ENCODE measurements at regions not wholly inside any gene's neighbourhood (a gene's known extent, or its start where the extent isn't known, plus 50 kb on each side); places are given as distances from the start of the nearest gene placed in this dataset.

GRCh38 chr9:86997156-86997555 lies 49.9 kb upstream of the GAS1 start:
- DNase-seq (ENCODE audit: extremely low spot score) = no peak
- Histone ChIP-seq H3K27ac (ENCODE audit: low read depth) (no peak overlapping the region), H3K4me3 (ENCODE audit: low read depth, low read length) (no peak overlapping the region), H3K4me1 (ENCODE audit: insufficient read depth) (no peaks in the 10 kb centered on the region), H3K36me3 (ENCODE audit: insufficient read depth) (no peaks in the 10 kb centered on the region)
- whole genome bisulfite sequencing = 48% methylated on average over 2 of the region's 2 CpGs

GRCh38 chr9:86997951-86998350 lies 50.6 kb upstream of the GAS1 start:
- Histone ChIP-seq H3K4me3 (ENCODE audit: low read depth, low read length) (no peak overlapping the region), H3K27ac (ENCODE audit: low read depth) (no peak overlapping the region), H3K4me1 (ENCODE audit: insufficient read depth) (no peaks in the 10 kb centered on the region), H3K36me3 (ENCODE audit: insufficient read depth) (no peaks in the 10 kb centered on the region)
- no peak for DNase-seq (ENCODE audit: extremely low spot score)
- 74% methylated on average over 2 of the region's 2 CpGs for WGBS

GRCh38 chr9:87002517-87002916 lies 55.2 kb upstream of the GAS1 start:
- Histone ChIP-seq H3K4me3 (ENCODE audit: low read depth, low read length) (no peak overlapping the region), H3K36me3 (ENCODE audit: insufficient read depth) (no peaks in the 10 kb centered on the region), H3K4me1 (ENCODE audit: insufficient read depth) (no peaks in the 10 kb centered on the region), H3K27ac (ENCODE audit: low read depth) (no peak overlapping the region)
- no peak for DNase-seq (ENCODE audit: extremely low spot score)
- WGBS = 98% methylated on average over 2 of the region's 2 CpGs

GRCh38 chr9:87004016-87004415 lies 56.7 kb upstream of the GAS1 start:
- Histone ChIP-seq H3K27ac (ENCODE audit: low read depth) (no peak overlapping the region), H3K36me3 (ENCODE audit: insufficient read depth) (no peaks in the 10 kb centered on the region), H3K4me3 (ENCODE audit: low read depth, low read length) (no peak overlapping the region), H3K4me1 (ENCODE audit: insufficient read depth) (no peaks in the 10 kb centered on the region)
- DNase-seq (ENCODE audit: extremely low spot score) = no peak

- DNase-seq (ENCODE audit: extremely low spot score) = no peak
- Histone ChIP-seq H3K27ac (ENCODE audit: low read depth) (no peak overlapping the region), H3K4me1 (ENCODE audit: insufficient read depth) (no peaks in the 10 kb centered on the region), H3K4me3 (ENCODE audit: low read depth, low read length) (no peak overlapping the region), H3K36me3 (ENCODE audit: insufficient read depth) (no peaks in the 10 kb centered on the region)
- 90% methylated on average over 4 of the region's 4 CpGs for WGBS
These were observed 59.6 kb upstream of the GAS1 start for GRCh38 chr9:87006956-87007355.

GRCh38 chr9:87007711-87008366 lies 60.5 kb upstream of the GAS1 start:
- H3K4me3 ChIP-seq (ENCODE audit: low read depth, low read length) = no peak overlapping the region
- 54% methylated on average over 4 of the region's 4 CpGs for WGBS
- no peak overlapping the region for H3K27ac ChIP-seq (ENCODE audit: low read depth)
- H3K4me1 ChIP-seq (ENCODE audit: insufficient read depth) = no peaks in the 10 kb centered on the region
- no peaks in the 10 kb centered on the region for H3K36me3 ChIP-seq (ENCODE audit: insufficient read depth)
- DNase-seq (ENCODE audit: extremely low spot score) = no peak

- Histone ChIP-seq H3K4me1 (ENCODE audit: insufficient read depth) (no peaks in the 10 kb centered on the region), H3K4me3 (ENCODE audit: low read depth, low read length) (no peak overlapping the region), H3K27ac (ENCODE audit: low read depth) (no peak overlapping the region), H3K36me3 (ENCODE audit: insufficient read depth) (no peaks in the 10 kb centered on the region)
- 70% methylated on average over 4 of the region's 4 CpGs for WGBS
- DNase-seq (ENCODE audit: extremely low spot score) = no peak
These were observed 61.4 kb upstream of the GAS1 start for GRCh38 chr9:87008667-87009066.

GRCh38 chr9:87010626-87011025 lies 63.3 kb upstream of the GAS1 start:
- no peak overlapping the region for H3K4me3 ChIP-seq (ENCODE audit: low read depth, low read length)
- no peak overlapping the region for H3K27ac ChIP-seq (ENCODE audit: low read depth)
- no peaks in the 10 kb centered on the region for H3K36me3 ChIP-seq (ENCODE audit: insufficient read depth)
- WGBS = 89% methylated on average over 3 of the region's 3 CpGs
- DNase-seq (ENCODE audit: extremely low spot score) = no peak
- H3K4me1 ChIP-seq (ENCODE audit: insufficient read depth) = no peaks in the 10 kb centered on the region

GRCh38 chr9:87011551-87011950 lies 64.2 kb upstream of the GAS1 start:
- no peak for DNase-seq (ENCODE audit: extremely low spot score)
- no peak overlapping the region for H3K27ac ChIP-seq (ENCODE audit: low read depth)
- H3K4me3 ChIP-seq (ENCODE audit: low read depth, low read length) = no peak overlapping the region
- no peaks in the 10 kb centered on the region for H3K4me1 ChIP-seq (ENCODE audit: insufficient read depth)
- WGBS = 96% methylated on average over 22 of the region's 22 CpGs
- no peaks in the 10 kb centered on the region for H3K36me3 ChIP-seq (ENCODE audit: insufficient read depth)

- Histone ChIP-seq H3K27ac (ENCODE audit: low read depth) (no peak overlapping the region), H3K4me3 (ENCODE audit: low read depth, low read length) (no peak overlapping the region), H3K4me1 (ENCODE audit: insufficient read depth) (no peaks in the 10 kb centered on the region), H3K36me3 (ENCODE audit: insufficient read depth) (no peaks in the 10 kb centered on the region)
- WGBS = 93% methylated on average over 3 of the region's 3 CpGs
- no peak for DNase-seq (ENCODE audit: extremely low spot score)
These were observed 66.2 kb upstream of the GAS1 start for GRCh38 chr9:87013490-87013889.

GRCh38 chr9:87014436-87014835 lies 67.1 kb upstream of the GAS1 start:
- Histone ChIP-seq H3K4me3 (ENCODE audit: low read depth, low read length) (no peak overlapping the region), H3K27ac (ENCODE audit: low read depth) (no peak overlapping the region), H3K4me1 (ENCODE audit: insufficient read depth) (no peaks in the 10 kb centered on the region), H3K36me3 (ENCODE audit: insufficient read depth) (no peaks in the 10 kb centered on the region)
- no peak for DNase-seq (ENCODE audit: extremely low spot score)
- WGBS = 47% methylated on average over 1 of the region's 1 CpG

GRCh38 chr9:87016681-87017080 lies 69.4 kb upstream of the GAS1 start:
- WGBS = 96% methylated on average over 3 of the region's 3 CpGs
- Histone ChIP-seq H3K36me3 (ENCODE audit: insufficient read depth) (no peaks in the 10 kb centered on the region), H3K27ac (ENCODE audit: low read depth) (no peak overlapping the region), H3K4me1 (ENCODE audit: insufficient read depth) (no peaks in the 10 kb centered on the region), H3K4me3 (ENCODE audit: low read depth, low read length) (no peak overlapping the region)
- DNase-seq (ENCODE audit: extremely low spot score) = no peak

- no peaks in the 10 kb centered on the region for H3K4me1 ChIP-seq (ENCODE audit: insufficient read depth)
- no peak overlapping the region for H3K4me3 ChIP-seq (ENCODE audit: low read depth, low read length)
- DNase-seq (ENCODE audit: extremely low spot score) = no peak
- no peak overlapping the region for H3K27ac ChIP-seq (ENCODE audit: low read depth)
- H3K36me3 ChIP-seq (ENCODE audit: insufficient read depth) = no peaks in the 10 kb centered on the region
- WGBS = 77% methylated on average over 4 of the region's 4 CpGs
These were observed 73.1 kb upstream of the GAS1 start for GRCh38 chr9:87020169-87020950.

- WGBS = 83% methylated on average over 1 of the region's 1 CpG
These were observed 74.9 kb upstream of the GAS1 start for GRCh38 chr9:87022178-87022577.

More at GRCh38 chr9:87022178-87022577, 74.9 kb upstream of the GAS1 start:
- Histone ChIP-seq H3K27ac (ENCODE audit: low read depth) (no peak overlapping the region), H3K4me1 (ENCODE audit: insufficient read depth) (no peaks in the 10 kb centered on the region), H3K4me3 (ENCODE audit: low read depth, low read length) (no peak overlapping the region), H3K36me3 (ENCODE audit: insufficient read depth) (no peaks in the 10 kb centered on the region)
- DNase-seq (ENCODE audit: extremely low spot score) = no peak

Data from urinary bladder (tissue), 3 donors.